GM12878 (cell line): ENCODE measurements at regions not wholly inside any gene's neighbourhood (a gene's known extent, or its start where the extent isn't known, plus 50 kb on each side); places are given as distances from the start of the nearest gene placed in this dataset.
A peak's percentile ranks its signal among the peaks of the same experiment; 100 is the strongest.

Experiments used
- ATAC-seq: fragments of 200-7000 bp; cut with Tn5 transposase; 3 replicates; pipeline ENCODE4 v1.9.1; 2020; ENCODE audit warnings: mild to moderate bottlenecking, moderate library complexity
- BruUV-seq: library from RNA; stranded (reverse); fragments of 400-500 nt; replicated peaks from 2 replicates; lab custom pipeline; 2021; lab: Mats Ljungman, UMichigan
- CTCF ChIA-PET: fragments of 300-600 bp; sonication (Branson Sonifier 250); formaldehyde crosslinking; extraction: SDS; loops from one replicate; lab custom pipeline; 2021; ENCODE audit warnings: inconsistent platforms; lab: Yijun Ruan, JAX
- POLR2A ChIA-PET: fragments of 350-600 bp; formaldehyde crosslinking; extraction: SDS; loops from one replicate; lab custom pipeline; 2021; ENCODE audit warnings: inconsistent platforms; lab: Charles Lee
- RAD21 ChIA-PET: fragments of 300-600 bp; sonication (Branson Sonifier 250); formaldehyde crosslinking; loops from one replicate; lab custom pipeline; 2023; ENCODE audit warnings: antibody characterized with exemption; ENCODE audit not compliant: unreplicated experiment; lab: Charles Lee
- SMC1A ChIA-PET: fragments of 300-600 bp; sonication (Branson Sonifier 250); formaldehyde crosslinking; loops from one replicate; lab custom pipeline; 2023; ENCODE audit not compliant: unreplicated experiment, uncharacterized antibody; lab: Charles Lee
- DNase-seq: peaks from one replicate; pipeline ENCODE4 v3.0.0-alpha.2; 2011; ENCODE audit warnings: low read depth, low spot score
- FAIRE-seq: peaks from 3 replicates; lab custom pipeline; 2011; peaks lifted over from hg19 to GRCh38; lab: Jason Lieb, UNC
- H2AFZ ChIP-seq: 2 replicates; pipeline ENCODE4 v1.6.0; 2011; ENCODE audit warnings: low read depth, low read length, control low read depth; ENCODE audit not compliant: control insufficient read depth
- H3K27ac ChIP-seq: 2 replicates; pipeline ENCODE4 v1.5.1; 2011; ENCODE audit warnings: control low read depth; ENCODE audit not compliant: control insufficient read depth, insufficient read depth
- H3K27me3 ChIP-seq, 2 experiments: replicated peaks in 1 of 2; 2 replicates each; pipeline versions ENCODE4 v1.6.0 to v1.6.1; 2011; ENCODE audit warnings: low read length in 1 of 2; ENCODE audit not compliant: control insufficient read depth in 2 of 2, insufficient read depth in 2 of 2
- H3K36me3 ChIP-seq, 2 experiments: 2 replicates each; pipeline ENCODE4 v1.5.1; 2011; ENCODE audit warnings: low read length in 1 of 2; ENCODE audit not compliant: control insufficient read depth in 2 of 2, insufficient read depth in 2 of 2
- H3K4me1 ChIP-seq: 2 replicates; pipeline ENCODE4 v1.6.1; 2011; ENCODE audit warnings: mild to moderate bottlenecking, low read length, moderate library complexity, mixed read lengths; ENCODE audit not compliant: control insufficient read depth, insufficient read depth
- H3K4me2 ChIP-seq: 2 replicates; pipeline ENCODE4 v1.6.0; 2011; ENCODE audit warnings: control low read depth; ENCODE audit not compliant: control insufficient read depth, insufficient read depth
- H3K4me3 ChIP-seq: fragments of 200-600 bp; sonication (generic); 2 replicates; pipeline ENCODE4 v1.5.1; 2016
- H3K79me2 ChIP-seq: 2 replicates; pipeline ENCODE4 v1.6.0; 2011; ENCODE audit warnings: low read length; ENCODE audit not compliant: control insufficient read depth, insufficient read depth
- H3K9ac ChIP-seq: 2 replicates; pipeline ENCODE4 v1.8.0; 2011; ENCODE audit warnings: low read length, control low read depth, mixed read lengths; ENCODE audit not compliant: control insufficient read depth, insufficient read depth
- H3K9me3 ChIP-seq: replicated peaks from 3 replicates; pipeline ENCODE4 v1.5.1; 2011; ENCODE audit warnings: mild to moderate bottlenecking, low read length; ENCODE audit not compliant: control insufficient read depth, insufficient read depth
- H4K20me1 ChIP-seq: 2 replicates; pipeline ENCODE4 v1.6.0; 2011; ENCODE audit not compliant: control insufficient read depth, insufficient read depth
- CBX5 ChIP-seq: sonication (generic); IDR thresholded peaks from 2 replicates; pipeline ENCODE4 v1.6.1; 2016; ENCODE audit warnings: low read depth, moderate library complexity, mild to moderate bottlenecking, inconsistent platforms
- CEBPB ChIP-seq, 2 experiments: fragments of 150-350 bp in 1 of 2; IDR thresholded peaks; 2 replicates each; pipeline ENCODE4 v1.6.1; 2012 to 2014; ENCODE audit warnings: low read depth in 2 of 2, low read length in 2 of 2, borderline replicate concordance in 1 of 2, inconsistent platforms in 1 of 2
- CTCF ChIP-seq, 3 experiments: IDR thresholded peaks in 2 of 3; conservative IDR thresholded peaks in 1 of 3; 2 replicates each; pipeline ENCODE4 v1.5.1; 2011; ENCODE audit warnings: low read depth in 3 of 3, low read length in 3 of 3, mild to moderate bottlenecking in 3 of 3, control low read depth in 2 of 3, moderate library complexity in 2 of 3, inconsistent platforms in 1 of 3, mixed read lengths in 1 of 3; ENCODE audit not compliant: control insufficient read depth in 2 of 3, insufficient read depth in 1 of 3; ENCODE audit errors: extremely low read depth in 1 of 3
- E4F1 ChIP-seq: fragments of 450-650 bp; IDR thresholded peaks from 2 replicates; pipeline ENCODE4 v1.6.1; 2018; ENCODE audit warnings: borderline replicate concordance, mild to moderate bottlenecking; ENCODE audit not compliant: partially characterized antibody
- GATAD2B ChIP-seq: fragments of 450-650 bp; conservative IDR thresholded peaks from 2 replicates; pipeline ENCODE4 v1.6.1; 2017; ENCODE audit warnings: low read depth, mild to moderate bottlenecking, moderate library complexity
- IRF5 ChIP-seq: fragments of 450-650 bp; IDR thresholded peaks from 2 replicates; pipeline ENCODE4 v1.6.1; 2017; ENCODE audit warnings: borderline replicate concordance
- RAD21 ChIP-seq: IDR thresholded peaks from 2 replicates; pipeline ENCODE4 v1.6.1; 2011; ENCODE audit warnings: mild to moderate bottlenecking, low read depth, low read length, moderate library complexity; ENCODE audit not compliant: insufficient read depth
- SMAD5 ChIP-seq: IDR thresholded peaks from 2 replicates; pipeline ENCODE4 v1.6.1; 2016; ENCODE audit warnings: antibody characterized with exemption, low read depth
- SUZ12 ChIP-seq: fragments of 200-600 bp; sonication (generic); IDR thresholded peaks from one replicate; pipeline ENCODE4 v1.6.1; 2018; ENCODE audit warnings: antibody characterized with exemption, mild to moderate bottlenecking; ENCODE audit not compliant: unreplicated experiment
- TAF1 ChIP-seq: IDR thresholded peaks from 2 replicates; pipeline ENCODE4 v1.6.1; 2011; ENCODE audit warnings: mild to moderate bottlenecking, low read depth, low read length, borderline replicate concordance
- TCF12 ChIP-seq: IDR thresholded peaks from 2 replicates; pipeline ENCODE4 v1.6.1; 2011; ENCODE audit warnings: low read depth, mild to moderate bottlenecking, low read length
- ZNF24 ChIP-seq: fragments of 450-650 bp; IDR thresholded peaks from 2 replicates; pipeline ENCODE4 v1.6.1; 2017; ENCODE audit warnings: antibody characterized with exemption, mild to moderate bottlenecking
- WGBS: methylation state at CpG from one replicate; pipeline ENCODE4 v1.1.6; 2016; ENCODE audit warnings: low lambda C conversion rate; ENCODE audit not compliant: insufficient replicate concordance, insufficient coverage; ENCODE audit errors: missing lambda C conversion rate; 5-methylcytosine and 5-hydroxymethylcytosine counted together
- in situ Hi-C: fragments of 300-500 bp; cut with MboI; formaldehyde crosslinking; loops from 9 replicates; pipeline ENCODE4 v1.14.3; 2018; ENCODE audit warnings: mixed read lengths
- intact Hi-C: fragments of 100-400 bp; cut with micrococcal nuclease; formaldehyde crosslinking; loops from one replicate; pipeline ENCODE4 v1.14.2; 2022; ENCODE audit not compliant: unreplicated experiment

- ChIA-PET SMC1A (no interaction called here), CTCF (no interaction called here), POLR2A (no interaction called here), RAD21 (no interaction called here)
- Histone ChIP-seq H2AFZ (no peak overlapping the region), H4K20me1 (no peaks in the 10 kb centered on the region), H3K9ac (no peak overlapping the region), H3K27ac (peak overlapping the region; percentile 46), H3K36me3 (no peaks in the 10 kb centered on the region), H3K4me2 (peak overlapping the region; percentile 26; the same call in 1 of the 2 replicates), H3K9me3 (peaks cover 6% of the 10 kb centered on the region; the same call in 2 of the 3 replicates), H3K4me1 (no peaks in the 10 kb centered on the region), H3K27me3 (no peaks in the 10 kb centered on the region), H3K4me3 (no peak overlapping the region), H3K79me2 (no peaks in the 10 kb centered on the region; the same call in none of the 2 replicates)
- FAIRE-seq = peak; percentile 23
- DNase-seq = no peak
- no peak for TF ChIP-seq TAF1
- TF ChIP-seq CTCF (IDR thresholded peaks at IDR 0.05 in 2 of 3, conservative IDR thresholded peaks at IDR 0.05 in 1 of 3; ENCODE audit: control insufficient read depth in 2 of 3, extremely low read depth in 1 of 3, insufficient read depth in 1 of 3, low read depth in 3 of 3, low read length in 3 of 3) = no peak
- no peak for TF ChIP-seq GATAD2B
- TF ChIP-seq RAD21 = no peak
- no peak for TF ChIP-seq ZNF24
- TF ChIP-seq IRF5 = no peak
- no peak for TF ChIP-seq CBX5
- no peak for TF ChIP-seq TCF12
- TF ChIP-seq SMAD5 = no peak
- TF ChIP-seq SUZ12 = no peak
- no peak for TF ChIP-seq CEBPB (IDR thresholded peaks at IDR 0.05; ENCODE audit: borderline replicate concordance in 1 of 2, low read depth in 2 of 2, low read length in 2 of 2)
- no peak for TF ChIP-seq E4F1
- intact Hi-C loops (no loop called here), in situ Hi-C loops (no loop called here)
- BruUV-seq = no TSS peak
- WGBS = 70% methylated on average over 4 of the region's 4 CpGs
- peak; percentile 54 for ATAC-seq
Observed at GRCh38 chr16:72635104-72635503, 412.8 kb downstream of the ZFHX3 start.
